A549 (cell line): ENCODE measurements at regions not wholly inside any gene's neighbourhood (a gene's known extent, or its start where the extent isn't known, plus 50 kb on each side); places are given as distances from the start of the nearest gene placed in this dataset.

ENCODE experiments used
- BCL3 ChIP-seq: fragments of >200 bp; sonication (Bioruptor Twin); formaldehyde crosslinking; IDR thresholded peaks from 3 replicates; pipeline ENCODE4 v1.6.1; 2016
- CTCF ChIP-seq: fragments of >200 bp; sonication (Bioruptor Twin); formaldehyde crosslinking; IDR thresholded peaks from 3 replicates; pipeline ENCODE4 v1.5.1; 2016
- HOXB5 ChIP-seq: fragments of 250-450 bp; sonication (Bioruptor Pico); IDR thresholded peaks from 2 replicates; pipeline ENCODE4 v1.5.0; 2020; ENCODE audit warnings: mild to moderate bottlenecking, moderate library complexity
- MYC ChIP-seq: IDR thresholded peaks from 2 replicates; pipeline ENCODE4 v1.6.1; 2012; ENCODE audit warnings: mild to moderate bottlenecking, inconsistent platforms, low read length, improper control_type of control experiment, borderline replicate concordance
- NPAS2 ChIP-seq: fragments of 250-450 bp; sonication (Bioruptor Pico); IDR thresholded peaks from 2 replicates; pipeline ENCODE4 v1.8.0; 2022; ENCODE audit warnings: mild to moderate bottlenecking, moderate library complexity, borderline replicate concordance
- POLR2A ChIP-seq: IDR thresholded peaks from 2 replicates; pipeline ENCODE4 v1.6.1; 2012; ENCODE audit warnings: mild to moderate bottlenecking, low read length
- POLR2AphosphoS2 ChIP-seq: conservative IDR thresholded peaks from 2 replicates; pipeline ENCODE4 v1.6.1; 2012; ENCODE audit warnings: low read length, improper control_type of control experiment, inconsistent platforms
- REST ChIP-seq: fragments of 200-600 bp; sonication (generic); IDR thresholded peaks from 2 replicates; pipeline ENCODE4 v1.6.1; 2016; ENCODE audit warnings: antibody characterized with exemption, mild to moderate bottlenecking, moderate library complexity
- RNF2 ChIP-seq: fragments of 200-600 bp; sonication (generic); IDR thresholded peaks from 2 replicates; pipeline ENCODE4 v1.6.1; 2016; ENCODE audit warnings: low read depth, mild to moderate bottlenecking, antibody characterized with exemption, moderate library complexity, borderline replicate concordance
- USF2 ChIP-seq: fragments of 450-650 bp; IDR thresholded peaks from 2 replicates; pipeline ENCODE4 v1.6.1; 2014; ENCODE audit warnings: antibody characterized with exemption
- ZC3H11A ChIP-seq: fragments of 450-650 bp; IDR thresholded peaks from 2 replicates; pipeline ENCODE4 v1.6.1; 2014; ENCODE audit warnings: antibody characterized with exemption, mild to moderate bottlenecking

GRCh38 chr11:91959411-91959810 is 265.2 kb upstream of the FAT3 start:
- TF ChIP-seq POLR2AphosphoS2 (no peak), RNF2 (no peak), CTCF (no peak), ZC3H11A (no peak), POLR2A (no peak), NPAS2 (CRISPR knock-in tag) (no peak), USF2 (no peak), REST (no peak), BCL3 (no peak), HOXB5 (CRISPR knock-in tag) (no peak), MYC (no peak)
